A673 (cell line): ENCODE measurements at regions not wholly inside any gene's neighbourhood (a gene's known extent, or its start where the extent isn't known, plus 50 kb on each side); places are given as distances from the start of the nearest gene placed in this dataset.

ENCODE experiments used
- BruUV-seq: library from RNA; stranded (reverse); fragments of 400-500 nt; replicated peaks from 2 replicates; lab custom pipeline; 2021; lab: Mats Ljungman, UMichigan
- CTCF ChIA-PET: fragments of 300-600 bp; sonication (Branson Sonifier 250); formaldehyde crosslinking; loops from one replicate; lab custom pipeline; 2022; ENCODE audit warnings: antibody characterized with exemption; lab: Charles Lee
- POLR2A ChIA-PET: fragments of 300-600 bp; sonication (Branson Sonifier 250); formaldehyde crosslinking; loops from one replicate; lab custom pipeline; 2022; ENCODE audit warnings: antibody characterized with exemption; ENCODE audit not compliant: low non-redundant PET; lab: Charles Lee
- DNase-seq: peaks from one replicate; pipeline ENCODE4 v3.0.0-alpha.2; 2015; ENCODE audit warnings: low spot score
- H3K27ac ChIP-seq: fragments of 200-600 bp; sonication (generic); 2 replicates; pipeline ENCODE4 v1.5.1; 2016; ENCODE audit warnings: mixed run types, low read depth, mild to moderate bottlenecking, mixed read lengths, antibody characterized with exemption, low read length; ENCODE audit not compliant: poor library complexity, severe bottlenecking
- H3K27me3 ChIP-seq: fragments of 200-600 bp; sonication (generic); replicated peaks from 2 replicates; pipeline ENCODE4 v1.6.1; 2017; ENCODE audit warnings: mixed run types, low read depth, mild to moderate bottlenecking, mixed read lengths, antibody characterized with exemption, low read length; ENCODE audit not compliant: insufficient read depth, poor library complexity
- H3K36me3 ChIP-seq: fragments of 200-600 bp; sonication (generic); 2 replicates; pipeline ENCODE4 v1.6.1; 2016; ENCODE audit warnings: mixed run types, mild to moderate bottlenecking, mixed read lengths, antibody characterized with exemption, low read length; ENCODE audit not compliant: insufficient read depth, poor library complexity, severe bottlenecking
- H3K4me1 ChIP-seq: fragments of 200-600 bp; sonication (generic); 2 replicates; pipeline ENCODE4 v1.6.1; 2017; ENCODE audit warnings: mixed run types, mild to moderate bottlenecking, mixed read lengths, antibody characterized with exemption, low read length; ENCODE audit not compliant: insufficient read depth, poor library complexity, severe bottlenecking
- H3K4me3 ChIP-seq: fragments of 200-600 bp; sonication (generic); 2 replicates; pipeline ENCODE4 v1.5.1; 2016; ENCODE audit warnings: low read depth, mixed run types, mild to moderate bottlenecking, mixed read lengths, low read length; ENCODE audit not compliant: poor library complexity, severe bottlenecking
- H3K9me3 ChIP-seq: fragments of 200-600 bp; sonication (generic); 2 replicates; pipeline ENCODE4 v1.6.1; 2016; ENCODE audit warnings: mixed run types, low read depth, mild to moderate bottlenecking, mixed read lengths, antibody characterized with exemption, low read length; ENCODE audit not compliant: poor library complexity, severe bottlenecking
- EZH2 ChIP-seq: fragments of 200-600 bp; sonication (generic); IDR thresholded peaks from 2 replicates; pipeline ENCODE4 v1.6.1; 2017; ENCODE audit warnings: borderline replicate concordance, low read depth, mild to moderate bottlenecking, mixed read lengths, antibody characterized with exemption, low read length; ENCODE audit not compliant: poor library complexity, severe bottlenecking
- intact Hi-C: fragments of 100-400 bp; cut with micrococcal nuclease; formaldehyde crosslinking; loops from one replicate; pipeline ENCODE4 v1.10.0; 2022; ENCODE audit not compliant: unreplicated experiment
- TF ChIP-seq, protein P1 (sequence below): fragments of 300-800, 200-600 bp; sonication (generic); conservative IDR thresholded peaks from 2 replicates; pipeline ENCODE4 v1.5.1; 2017; ENCODE audit warnings: low read depth, mild to moderate bottlenecking, antibody characterized with exemption, low read length, moderate library complexity, mixed read lengths

DNA sequence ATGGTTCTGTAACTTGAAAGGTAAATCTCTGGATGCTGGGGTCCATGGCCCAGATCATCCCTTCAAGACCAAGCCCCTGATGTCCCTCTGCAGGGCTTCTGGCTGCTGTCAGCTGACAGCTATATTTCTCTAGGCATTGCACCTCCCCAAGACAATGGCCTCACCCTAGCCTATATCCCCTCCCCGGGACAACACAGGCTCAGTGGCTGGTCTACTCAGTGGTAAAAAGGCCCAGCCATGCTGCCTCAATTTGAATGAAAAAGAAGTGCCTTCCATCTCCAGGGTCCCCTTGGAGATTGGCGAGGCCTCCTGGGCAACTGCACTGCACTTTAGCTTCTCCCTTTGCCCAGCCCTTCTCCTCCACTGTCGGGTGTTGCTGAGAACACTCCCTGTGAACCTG lies 602.8 kb downstream of the CDH26 start:
- POLR2A ChIA-PET = no interaction called here
- H3K27me3 ChIP-seq = peaks cover 7% of the 10 kb centered on the region
- DNase-seq = no peak
- BruUV-seq = no TSS peak
- H3K36me3 ChIP-seq = no peaks in the 10 kb centered on the region
- intact Hi-C loops = no loop called here
- CTCF ChIA-PET = no interaction called here
- no peak for TF ChIP-seq EZH2
- TF ChIP-seq, protein P1, sequence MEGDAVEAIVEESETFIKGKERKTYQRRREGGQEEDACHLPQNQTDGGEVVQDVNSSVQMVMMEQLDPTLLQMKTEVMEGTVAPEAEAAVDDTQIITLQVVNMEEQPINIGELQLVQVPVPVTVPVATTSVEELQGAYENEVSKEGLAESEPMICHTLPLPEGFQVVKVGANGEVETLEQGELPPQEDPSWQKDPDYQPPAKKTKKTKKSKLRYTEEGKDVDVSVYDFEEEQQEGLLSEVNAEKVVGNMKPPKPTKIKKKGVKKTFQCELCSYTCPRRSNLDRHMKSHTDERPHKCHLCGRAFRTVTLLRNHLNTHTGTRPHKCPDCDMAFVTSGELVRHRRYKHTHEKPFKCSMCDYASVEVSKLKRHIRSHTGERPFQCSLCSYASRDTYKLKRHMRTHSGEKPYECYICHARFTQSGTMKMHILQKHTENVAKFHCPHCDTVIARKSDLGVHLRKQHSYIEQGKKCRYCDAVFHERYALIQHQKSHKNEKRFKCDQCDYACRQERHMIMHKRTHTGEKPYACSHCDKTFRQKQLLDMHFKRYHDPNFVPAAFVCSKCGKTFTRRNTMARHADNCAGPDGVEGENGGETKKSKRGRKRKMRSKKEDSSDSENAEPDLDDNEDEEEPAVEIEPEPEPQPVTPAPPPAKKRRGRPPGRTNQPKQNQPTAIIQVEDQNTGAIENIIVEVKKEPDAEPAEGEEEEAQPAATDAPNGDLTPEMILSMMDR = no peak
- H3K27ac ChIP-seq = no peak overlapping the region
- no peaks in the 10 kb centered on the region for H3K9me3 ChIP-seq
- H3K4me3 ChIP-seq = no peak overlapping the region
- peaks cover 3% of the 10 kb centered on the region for H3K4me1 ChIP-seq

DNA sequence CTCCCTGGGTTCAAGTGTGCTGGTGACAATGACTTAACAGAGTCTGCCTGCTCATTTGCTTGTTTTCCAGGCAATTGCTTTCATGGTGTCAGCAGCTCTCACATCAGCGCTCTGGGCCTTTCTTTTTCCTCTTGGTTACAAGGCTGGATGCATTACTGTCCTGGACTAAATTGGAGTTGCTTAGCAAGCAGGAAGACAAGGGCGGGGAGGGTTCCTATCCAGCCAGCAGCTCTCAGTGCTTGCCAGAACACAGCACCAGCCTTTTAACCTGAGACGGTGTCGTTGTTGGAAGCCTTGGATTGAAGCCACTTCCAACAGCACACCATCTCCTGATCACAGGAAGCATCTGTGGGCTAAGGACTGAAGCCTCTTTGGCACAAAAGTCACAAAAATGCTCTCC lies 606.9 kb downstream of the CDH26 start:
- ChIA-PET CTCF (no interaction called here), POLR2A (no interaction called here)
- intact Hi-C loops = no loop called here
- peaks cover 3% of the 10 kb centered on the region for H3K4me1 ChIP-seq
- H3K36me3 ChIP-seq = no peaks in the 10 kb centered on the region
- H3K4me3 ChIP-seq = no peak overlapping the region
- H3K9me3 ChIP-seq = no peaks in the 10 kb centered on the region
- TF ChIP-seq, protein P1 = no peak
- no peak for TF ChIP-seq EZH2
- peaks cover 3% of the 10 kb centered on the region for H3K27me3 ChIP-seq
- H3K27ac ChIP-seq = no peak overlapping the region
- BruUV-seq = no TSS peak
- DNase-seq = no peak

DNA sequence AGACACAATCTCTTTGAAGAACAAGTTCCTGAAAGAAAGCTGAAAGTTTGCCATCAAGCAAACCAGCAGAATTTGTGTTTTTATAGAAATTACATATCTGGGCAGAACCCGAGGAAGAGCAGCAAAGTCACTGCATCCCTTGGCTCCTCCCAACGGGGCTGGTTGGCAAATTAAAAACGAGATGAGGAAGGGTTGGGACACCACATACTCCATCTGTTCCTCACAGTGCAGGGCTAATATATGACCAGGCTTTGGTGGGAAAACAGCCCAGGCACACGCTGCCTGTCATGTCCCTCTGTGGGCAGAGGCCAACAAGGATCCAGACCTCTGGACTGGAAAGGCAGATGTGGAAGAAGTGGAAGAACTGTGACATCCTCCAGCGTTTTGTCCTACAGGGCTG lies 607.3 kb downstream of the CDH26 start:
- H3K27ac ChIP-seq = no peak overlapping the region
- ChIA-PET CTCF (no interaction called here), POLR2A (no interaction called here)
- BruUV-seq = no TSS peak
- no peaks in the 10 kb centered on the region for H3K36me3 ChIP-seq
- DNase-seq = no peak
- no peaks in the 10 kb centered on the region for H3K9me3 ChIP-seq
- no peak overlapping the region for H3K4me3 ChIP-seq
- intact Hi-C loops = no loop called here
- no peak for TF ChIP-seq EZH2
- peaks cover 3% of the 10 kb centered on the region for H3K27me3 ChIP-seq
- peaks cover 3% of the 10 kb centered on the region for H3K4me1 ChIP-seq

DNA sequence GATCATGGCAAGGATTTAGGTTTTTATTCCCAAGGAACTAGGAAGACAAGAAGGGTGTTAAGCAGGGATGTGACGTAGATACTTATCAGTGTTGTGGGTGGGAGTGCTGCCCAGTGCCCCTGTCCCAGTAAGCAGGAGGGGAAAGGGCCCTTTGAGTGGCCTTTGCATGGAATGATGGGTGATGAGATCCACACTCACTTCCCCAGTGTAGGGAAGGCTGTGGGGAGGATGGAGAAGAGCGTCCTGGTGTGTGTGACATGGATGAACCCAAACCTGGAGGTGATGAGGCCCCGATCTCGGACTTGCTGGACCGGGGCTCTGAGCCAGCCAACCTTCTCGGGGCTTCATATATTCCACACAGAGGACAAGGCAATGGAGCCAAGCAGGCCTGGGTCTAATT lies 610.9 kb downstream of the CDH26 start:
- Histone ChIP-seq H3K4me3 (no peak overlapping the region), H3K36me3 (no peaks in the 10 kb centered on the region), H3K27ac (no peak overlapping the region), H3K9me3 (no peaks in the 10 kb centered on the region), H3K27me3 (peaks cover 1% of the 10 kb centered on the region), H3K4me1 (peaks cover under 1% of the 10 kb centered on the region)
- BruUV-seq = no TSS peak
- no peak for TF ChIP-seq EZH2
- TF ChIP-seq, protein P1 = no peak
- CTCF ChIA-PET = no interaction called here
- intact Hi-C loops = no loop called here
- POLR2A ChIA-PET = no interaction called here
- DNase-seq = no peak
